ENCODE measurements at regions not wholly inside any gene's neighbourhood (a gene's known extent, or its start where the extent isn't known, plus 50 kb on each side); places are given as distances from the start of the nearest gene placed in this dataset.
A peak's percentile ranks its signal among the peaks of the same experiment; 100 is the strongest.

GRCh38 chr5:3312299-3312698 is 283.3 kb upstream of the IRX1 start:
- no peak for DNase-seq

GRCh38 chr5:3311433-3311832 is 284.2 kb upstream of the IRX1 start:
- peak in 1 of 3 experiments; percentile 39 for DNase-seq

GRCh38 chr5:3310541-3311261 is 284.9 kb upstream of the IRX1 start:
- peak in 2 of 3 experiments; percentile 38 to 58 for DNase-seq

GRCh38 chr5:3309538-3309937 is 286.1 kb upstream of the IRX1 start:
- no peak for DNase-seq

- no peak for DNase-seq
These were observed 287.5 kb upstream of the IRX1 start for GRCh38 chr5:3307982-3308621.

GRCh38 chr5:3305432-3305831 is 290.2 kb upstream of the IRX1 start:
- DNase-seq: no peak

GRCh38 chr5:3304346-3304745 is 291.3 kb upstream of the IRX1 start:
- no peak for DNase-seq

GRCh38 chr5:3303777-3304176 is 291.9 kb upstream of the IRX1 start:
- no peak for DNase-seq

- DNase-seq: no peak
These were observed 293.4 kb upstream of the IRX1 start for GRCh38 chr5:3302228-3302627.

- peak in 2 of 3 experiments; percentile 20 to 73 for DNase-seq
These were observed 294.3 kb upstream of the IRX1 start for GRCh38 chr5:3301306-3301705.

- no peak for DNase-seq
These were observed 294.9 kb upstream of the IRX1 start for GRCh38 chr5:3300726-3301125.

- DNase-seq: no peak
These were observed 296.2 kb upstream of the IRX1 start for GRCh38 chr5:3299441-3299840.

- no peak for DNase-seq
These were observed 297.8 kb upstream of the IRX1 start for GRCh38 chr5:3297853-3298252.

- no peak for DNase-seq
These were observed 307.3 kb upstream of the IRX1 start for GRCh38 chr5:3288325-3288724.

GRCh38 chr5:3287516-3287915 is 308.1 kb upstream of the IRX1 start:
- no peak for DNase-seq

- DNase-seq: no peak
These were observed 310.0 kb upstream of the IRX1 start for GRCh38 chr5:3285621-3286020.

- no peak for DNase-seq
These were observed 311.1 kb upstream of the IRX1 start for GRCh38 chr5:3284506-3284905.

GRCh38 chr5:3282841-3283240 is 312.8 kb upstream of the IRX1 start:
- DNase-seq: no peak

- no peak for DNase-seq
These were observed 314.3 kb upstream of the IRX1 start for GRCh38 chr5:3281366-3281765.

GRCh38 chr5:3278643-3279042 is 317.0 kb upstream of the IRX1 start:
- DNase-seq: no peak

- DNase-seq: peak in 1 of 3 experiments; percentile 45
These were observed 317.9 kb upstream of the IRX1 start for GRCh38 chr5:3277590-3278196.

GRCh38 chr5:3276896-3277295 is 318.7 kb upstream of the IRX1 start:
- no peak for DNase-seq

- DNase-seq: no peak
These were observed 326.1 kb upstream of the IRX1 start for GRCh38 chr5:3269395-3270169.

All from NCI-H1417 (cell line).